ENCODE measurements at regions not wholly inside any gene's neighbourhood (a gene's known extent, or its start where the extent isn't known, plus 50 kb on each side); places are given as distances from the start of the nearest gene placed in this dataset.

GRCh38 chr21:35976929-35977328 lies 83.4 kb downstream of the SETD4 start:
- DNase-seq (ENCODE audit: low read depth in 1 of 2, low spot score in 1 of 2) = no peak
- H3K27me3 ChIP-seq (ENCODE audit: insufficient read depth, poor library complexity, severe bottlenecking) = no peaks in the 10 kb centered on the region
- no peak for TF ChIP-seq REST (IDR thresholded peaks at IDR 0.05; ENCODE audit: insufficient replicate concordance, low read depth)
- no peak for TF ChIP-seq SPI1 (IDR thresholded peaks at IDR 0.05; ENCODE audit: borderline replicate concordance, low read depth)
- no peak for TF ChIP-seq POLR2AphosphoS5 (IDR thresholded peaks at IDR 0.05; ENCODE audit: low read depth)
- no peak for TF ChIP-seq GABPA (IDR thresholded peaks at IDR 0.05; ENCODE audit: low read depth)
- TF ChIP-seq CTCF (IDR thresholded peaks at IDR 0.05; ENCODE audit: insufficient read depth, low read length) = no peak

GRCh38 chr21:35976481-35976880 lies 83.8 kb downstream of the SETD4 start:
- Histone ChIP-seq H3K27me3 (ENCODE audit: insufficient read depth, poor library complexity, severe bottlenecking) (no peaks in the 10 kb centered on the region), H3K4me3 (replicated peaks; ENCODE audit: insufficient read depth, low read length) (no peak overlapping the region)
- no peak for DNase-seq (ENCODE audit: low read depth in 1 of 2, low spot score in 1 of 2)

More at GRCh38 chr21:35976929-35977328, 83.4 kb downstream of the SETD4 start:
- Histone ChIP-seq H3K27ac (replicated peaks) (no peak overlapping the region), H3K4me3 (replicated peaks; ENCODE audit: insufficient read depth, low read length) (no peak overlapping the region)

GRCh38 chr21:35974775-35975174 lies 85.6 kb downstream of the SETD4 start:
- H3K27me3 ChIP-seq (ENCODE audit: insufficient read depth, poor library complexity, severe bottlenecking) = no peaks in the 10 kb centered on the region
- no peak overlapping the region for H3K27ac ChIP-seq (replicated peaks)
- DNase-seq (ENCODE audit: low read depth in 1 of 2, low spot score in 1 of 2) = no peak
- TF ChIP-seq POLR2AphosphoS5 (IDR thresholded peaks at IDR 0.05; ENCODE audit: low read depth) (no peak), SPI1 (IDR thresholded peaks at IDR 0.05; ENCODE audit: borderline replicate concordance, low read depth) (no peak), GABPA (IDR thresholded peaks at IDR 0.05; ENCODE audit: low read depth) (no peak), REST (IDR thresholded peaks at IDR 0.05; ENCODE audit: insufficient replicate concordance, low read depth) (no peak), CTCF (IDR thresholded peaks at IDR 0.05; ENCODE audit: insufficient read depth, low read length) (no peak)
- H3K4me3 ChIP-seq (replicated peaks; ENCODE audit: insufficient read depth, low read length) = no peak overlapping the region

More at GRCh38 chr21:35976481-35976880, 83.8 kb downstream of the SETD4 start:
- no peak for TF ChIP-seq POLR2AphosphoS5 (IDR thresholded peaks at IDR 0.05; ENCODE audit: low read depth)
- no peak for TF ChIP-seq REST (IDR thresholded peaks at IDR 0.05; ENCODE audit: insufficient replicate concordance, low read depth)
- TF ChIP-seq CTCF (IDR thresholded peaks at IDR 0.05; ENCODE audit: insufficient read depth, low read length) = no peak
- TF ChIP-seq SPI1 (IDR thresholded peaks at IDR 0.05; ENCODE audit: borderline replicate concordance, low read depth) = no peak
- no peak for TF ChIP-seq GABPA (IDR thresholded peaks at IDR 0.05; ENCODE audit: low read depth)
- H3K27ac ChIP-seq (replicated peaks) = no peak overlapping the region

Measured in HL-60 (cell line).